ENCODE measurements at regions not wholly inside any gene's neighbourhood (a gene's known extent, or its start where the extent isn't known, plus 50 kb on each side); places are given as distances from the start of the nearest gene placed in this dataset.

GRCh38 chr5:35370871-35371270 is 140.6 kb upstream of the PRLR start:
- Histone ChIP-seq H3K27ac (ENCODE audit: low read depth, low read length) (no peak overlapping the region), H2AFZ (ENCODE audit: low read length) (no peak overlapping the region), H3K4me2 (ENCODE audit: insufficient read depth, low read length) (no peak overlapping the region), H3K36me3 (ENCODE audit: insufficient read depth, low read length) (no peaks in the 10 kb centered on the region), H3K4me3 (ENCODE audit: insufficient read depth, low read length) (no peak overlapping the region), H3K9me3 (ENCODE audit: low read depth, low read length) (no peaks in the 10 kb centered on the region), H3K4me1 (ENCODE audit: insufficient read depth, low read length) (no peaks in the 10 kb centered on the region), H3K27me3 (ENCODE audit: insufficient read depth, low read length) (no peaks in the 10 kb centered on the region), H3K79me2 (ENCODE audit: insufficient read depth, low read length) (no peaks in the 10 kb centered on the region), H4K20me1 (ENCODE audit: insufficient read depth, low read length) (no peaks in the 10 kb centered on the region)
- DNase-seq (ENCODE audit: insufficient read length, low spot score, missing footprints), result no peak
- no peak for TF ChIP-seq CTCF (IDR thresholded peaks at IDR 0.05; ENCODE audit: extremely low read depth, low read depth, low read length)

GRCh38 chr5:35369965-35370790 is 139.9 kb upstream of the PRLR start:
- Histone ChIP-seq H4K20me1 (ENCODE audit: insufficient read depth, low read length) (no peaks in the 10 kb centered on the region), H3K4me3 (ENCODE audit: insufficient read depth, low read length) (no peak overlapping the region), H3K4me2 (ENCODE audit: insufficient read depth, low read length) (no peak overlapping the region), H3K36me3 (ENCODE audit: insufficient read depth, low read length) (no peaks in the 10 kb centered on the region), H3K9me3 (ENCODE audit: low read depth, low read length) (no peaks in the 10 kb centered on the region), H3K27ac (ENCODE audit: low read depth, low read length) (no peak overlapping the region), H2AFZ (ENCODE audit: low read length) (no peak overlapping the region), H3K27me3 (ENCODE audit: insufficient read depth, low read length) (no peaks in the 10 kb centered on the region), H3K4me1 (ENCODE audit: insufficient read depth, low read length) (no peaks in the 10 kb centered on the region), H3K79me2 (ENCODE audit: insufficient read depth, low read length) (no peaks in the 10 kb centered on the region)
- no peak for TF ChIP-seq CTCF (IDR thresholded peaks at IDR 0.05; ENCODE audit: extremely low read depth, low read depth, low read length)
- no peak for DNase-seq (ENCODE audit: insufficient read length, low spot score, missing footprints)

- no peaks in the 10 kb centered on the region for H3K4me1 ChIP-seq (ENCODE audit: insufficient read depth, low read length)
- peaks cover 5% of the 10 kb centered on the region for H3K27me3 ChIP-seq (ENCODE audit: insufficient read depth, low read length)
- H2AFZ ChIP-seq (ENCODE audit: low read length), result no peak overlapping the region
- no peak for TF ChIP-seq CTCF (IDR thresholded peaks at IDR 0.05; ENCODE audit: extremely low read depth, low read depth, low read length)
- no peak overlapping the region for H3K4me3 ChIP-seq (ENCODE audit: insufficient read depth, low read length)
- H4K20me1 ChIP-seq (ENCODE audit: insufficient read depth, low read length), result no peaks in the 10 kb centered on the region
- H3K9me3 ChIP-seq (ENCODE audit: low read depth, low read length), result no peaks in the 10 kb centered on the region
- H3K4me2 ChIP-seq (ENCODE audit: insufficient read depth, low read length), result no peak overlapping the region
- no peak overlapping the region for H3K27ac ChIP-seq (ENCODE audit: low read depth, low read length)
- no peaks in the 10 kb centered on the region for H3K79me2 ChIP-seq (ENCODE audit: insufficient read depth, low read length)
- no peak for DNase-seq (ENCODE audit: insufficient read length, low spot score, missing footprints)
- no peaks in the 10 kb centered on the region for H3K36me3 ChIP-seq (ENCODE audit: insufficient read depth, low read length)
Measured at GRCh38 chr5:35367526-35367925, 137.2 kb upstream of the PRLR start.

- Histone ChIP-seq H3K4me2 (ENCODE audit: insufficient read depth, low read length) (no peak overlapping the region), H2AFZ (ENCODE audit: low read length) (no peak overlapping the region), H4K20me1 (ENCODE audit: insufficient read depth, low read length) (no peaks in the 10 kb centered on the region), H3K4me3 (ENCODE audit: insufficient read depth, low read length) (no peak overlapping the region), H3K9me3 (ENCODE audit: low read depth, low read length) (no peaks in the 10 kb centered on the region), H3K79me2 (ENCODE audit: insufficient read depth, low read length) (no peaks in the 10 kb centered on the region), H3K36me3 (ENCODE audit: insufficient read depth, low read length) (no peaks in the 10 kb centered on the region), H3K27ac (ENCODE audit: low read depth, low read length) (no peak overlapping the region), H3K27me3 (ENCODE audit: insufficient read depth, low read length) (peaks cover 5% of the 10 kb centered on the region), H3K4me1 (ENCODE audit: insufficient read depth, low read length) (no peaks in the 10 kb centered on the region)
- DNase-seq (ENCODE audit: insufficient read length, low spot score, missing footprints), result no peak
- TF ChIP-seq CTCF (IDR thresholded peaks at IDR 0.05; ENCODE audit: extremely low read depth, low read depth, low read length), result no peak
Measured at GRCh38 chr5:35365758-35366157, 135.5 kb upstream of the PRLR start.

Data from osteoblast (primary cell).